Neural cell (in vitro differentiated cells): ENCODE measurements at regions not wholly inside any gene's neighbourhood (a gene's known extent, or its start where the extent isn't known, plus 50 kb on each side); places are given as distances from the start of the nearest gene placed in this dataset.

Source experiments
- EP300 ChIP-seq: fragments of 450-650 bp; conservative IDR thresholded peaks from 2 replicates; pipeline ENCODE4 v1.6.1; 2014; ENCODE audit warnings: antibody characterized with exemption, mild to moderate bottlenecking, moderate library complexity; ENCODE audit not compliant: poor library complexity, severe bottlenecking
- EZH2 ChIP-seq: fragments of 200-600, 300-800 bp; shearing (Covaris generic), sonication (generic); IDR thresholded peaks from 2 replicates; pipeline ENCODE4 v1.6.1; 2014; ENCODE audit warnings: antibody characterized with exemption, low read length, borderline replicate concordance, mild to moderate bottlenecking; ENCODE audit not compliant: insufficient read depth, poor library complexity, severe bottlenecking
- MXI1 ChIP-seq: fragments of 450-650 bp; conservative IDR thresholded peaks from 2 replicates; pipeline ENCODE4 v1.6.1; 2014; ENCODE audit warnings: antibody characterized with exemption, mild to moderate bottlenecking; ENCODE audit not compliant: poor library complexity, severe bottlenecking
- POLR2AphosphoS5 ChIP-seq: IDR thresholded peaks from 2 replicates; pipeline ENCODE4 v1.6.1; 2012
- RAD21 ChIP-seq: fragments of 450-650 bp; conservative IDR thresholded peaks from 2 replicates; pipeline ENCODE4 v1.6.1; 2014; ENCODE audit warnings: antibody characterized with exemption, mild to moderate bottlenecking, moderate library complexity
- SMC3 ChIP-seq: fragments of 450-650 bp; conservative IDR thresholded peaks from 2 replicates; pipeline ENCODE4 v1.6.1; 2014; ENCODE audit warnings: antibody characterized with exemption, mild to moderate bottlenecking, moderate library complexity; ENCODE audit not compliant: poor library complexity
- TF ChIP-seq, protein P1 (sequence below): fragments of 450-650 bp; IDR thresholded peaks from 2 replicates; pipeline ENCODE4 v1.5.1; 2014; ENCODE audit warnings: antibody characterized with exemption, mild to moderate bottlenecking, moderate library complexity; ENCODE audit not compliant: poor library complexity, severe bottlenecking

DNA sequence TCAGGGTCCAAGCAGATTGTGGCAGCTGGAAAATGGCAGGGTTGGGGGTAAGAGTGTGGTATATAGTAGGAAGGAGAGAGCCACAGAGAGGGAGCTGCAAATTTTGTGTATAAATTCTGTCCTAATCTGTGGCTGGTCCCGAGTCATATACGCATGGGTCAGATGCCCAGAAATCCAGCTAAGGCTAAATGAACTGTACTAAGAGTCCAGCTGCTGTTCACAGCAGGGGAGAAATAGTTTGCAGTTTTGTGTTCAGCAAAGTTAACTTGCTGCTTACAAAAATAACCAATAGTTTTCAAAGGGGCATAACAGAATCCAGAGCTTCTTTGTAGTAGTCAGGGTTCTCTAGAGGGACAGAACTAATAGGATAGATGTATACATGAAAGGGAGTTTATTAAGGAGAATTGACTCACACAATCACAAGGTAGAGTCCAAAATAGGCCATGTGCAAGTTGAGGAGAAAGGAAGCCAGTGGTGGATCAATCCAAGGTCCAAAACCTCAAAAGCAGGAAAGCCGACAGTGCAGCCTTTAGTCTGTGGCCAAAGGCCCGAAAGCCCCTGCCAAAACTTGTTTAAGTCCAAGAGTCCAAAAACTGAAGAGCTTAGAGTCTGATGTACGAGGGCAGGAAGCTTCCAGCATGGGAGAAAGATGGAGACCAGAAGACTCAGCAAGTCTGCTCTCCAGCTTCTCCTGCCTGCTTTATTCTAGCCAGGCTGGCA, 146.1 kb upstream of the KBTBD8 start:
- TF ChIP-seq POLR2AphosphoS5 (no peak), EZH2 (no peak), SMC3 (no peak), EP300 (no peak), RAD21 (no peak), MXI1 (no peak)
- TF ChIP-seq, protein P1, sequence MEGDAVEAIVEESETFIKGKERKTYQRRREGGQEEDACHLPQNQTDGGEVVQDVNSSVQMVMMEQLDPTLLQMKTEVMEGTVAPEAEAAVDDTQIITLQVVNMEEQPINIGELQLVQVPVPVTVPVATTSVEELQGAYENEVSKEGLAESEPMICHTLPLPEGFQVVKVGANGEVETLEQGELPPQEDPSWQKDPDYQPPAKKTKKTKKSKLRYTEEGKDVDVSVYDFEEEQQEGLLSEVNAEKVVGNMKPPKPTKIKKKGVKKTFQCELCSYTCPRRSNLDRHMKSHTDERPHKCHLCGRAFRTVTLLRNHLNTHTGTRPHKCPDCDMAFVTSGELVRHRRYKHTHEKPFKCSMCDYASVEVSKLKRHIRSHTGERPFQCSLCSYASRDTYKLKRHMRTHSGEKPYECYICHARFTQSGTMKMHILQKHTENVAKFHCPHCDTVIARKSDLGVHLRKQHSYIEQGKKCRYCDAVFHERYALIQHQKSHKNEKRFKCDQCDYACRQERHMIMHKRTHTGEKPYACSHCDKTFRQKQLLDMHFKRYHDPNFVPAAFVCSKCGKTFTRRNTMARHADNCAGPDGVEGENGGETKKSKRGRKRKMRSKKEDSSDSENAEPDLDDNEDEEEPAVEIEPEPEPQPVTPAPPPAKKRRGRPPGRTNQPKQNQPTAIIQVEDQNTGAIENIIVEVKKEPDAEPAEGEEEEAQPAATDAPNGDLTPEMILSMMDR = no peak
